Ovary (tissue), 7 donors: ENCODE measurements at regions not wholly inside any gene's neighbourhood (a gene's known extent, or its start where the extent isn't known, plus 50 kb on each side); places are given as distances from the start of the nearest gene placed in this dataset.

Experiments
- DNase-seq, 5 donors: peaks; one replicate each; pipeline ENCODE4 v3.0.0-alpha.2; 2019 to 2020
- H3K27ac ChIP-seq, 2 donors: fragments of 200-600 bp; one replicate each; pipeline versions ENCODE4 v1.5.1 to v1.8.0; 2019 to 2022
- H3K27me3 ChIP-seq: fragments of 200-600 bp; one replicate; pipeline ENCODE4 v1.8.0; 2022
- H3K36me3 ChIP-seq: fragments of 200-600 bp; sonication (generic); one replicate; pipeline ENCODE4 v1.5.1; 2019
- H3K4me1 ChIP-seq: one replicate; pipeline ENCODE4 v1.8.1; 2013; ENCODE audit warnings: mild to moderate bottlenecking, moderate library complexity; ENCODE audit not compliant: insufficient read depth
- H3K4me3 ChIP-seq: fragments of 200-600 bp; sonication (generic); one replicate; pipeline ENCODE4 v1.5.1; 2017
- H3K9me3 ChIP-seq, 2 donors: fragments of 200-600 bp in 1 of 2; sonication (generic) in 1 of 2; one replicate each; pipeline versions ENCODE4 v1.5.1 to v1.8.1; 2013 to 2019; ENCODE audit warnings: mild to moderate bottlenecking in 1 of 2, moderate library complexity in 1 of 2
- EP300 ChIP-seq: sonication (generic); formaldehyde crosslinking; IDR thresholded peaks from one replicate; pipeline ENCODE4 v1.6.1; 2017; ENCODE audit warnings: antibody characterized with exemption
- POLR2A ChIP-seq: fragments of 450-650 bp; IDR thresholded peaks from one replicate; pipeline ENCODE4 v1.6.1; 2017; ENCODE audit warnings: antibody characterized with exemption, mild to moderate bottlenecking, moderate library complexity
- WGBS, 3 donors: extraction: QIAGEN DNeasy Blood & Tissue Kit in 1 of 3; methylation state at CpG; one replicate each; pipeline versions ENCODE4 v1.1.5 to v1.1.7; 2013 to 2017; 5-methylcytosine and 5-hydroxymethylcytosine counted together
- intact Hi-C, 4 donors: fragments of 100-400 bp; cut with DNase I; formaldehyde crosslinking; loops; one replicate each; pipeline versions ENCODE4 v1.11.0 to v1.15.1; 2022 to 2023
- TF ChIP-seq, protein P1 (sequence below), 3 donors: fragments of 450-650 bp in 2 of 3; fragments of 200-600 bp in 1 of 3; IDR thresholded peaks; one replicate each; pipeline versions ENCODE4 v1.5.1 to v1.8.0; 2016 to 2022; ENCODE audit warnings: antibody characterized with exemption in 3 of 3, mild to moderate bottlenecking in 1 of 3
- donor health status: DM: no; HTN: no; CAD: no; lungs with moderate emphysema.
- donor health status: DM: no; HTN: no; CAD: no.
- donor health status: Bipolar disorder and iron deficiency.
- donor health status: DM: no; HTN: no; CAD: no.
- donor health status: DM: yes; HTN: yes; CAD: no.

DNA sequence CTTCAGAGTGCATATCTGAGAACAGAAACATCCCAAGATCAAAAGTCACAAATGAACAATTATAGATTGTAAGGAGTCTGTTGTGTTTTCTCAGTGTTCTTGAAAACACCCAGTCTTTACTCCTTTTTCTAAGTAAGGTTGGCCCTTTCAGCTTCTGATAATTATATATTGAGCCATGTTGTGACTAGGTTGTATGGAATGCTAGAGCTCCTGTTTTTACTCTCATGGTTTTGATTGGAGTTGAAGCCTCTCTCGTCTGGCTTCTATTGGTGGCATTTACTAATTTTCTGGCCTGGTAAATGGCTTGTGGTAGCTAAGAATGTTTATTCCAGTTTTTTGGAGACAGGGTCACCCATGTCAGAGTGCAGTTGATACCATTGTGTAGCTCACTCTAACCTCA lies 84.7 kb downstream of the NDUFS5 start:
- no peaks in the 10 kb centered on the region for H3K27me3 ChIP-seq
- TF ChIP-seq, protein P1, sequence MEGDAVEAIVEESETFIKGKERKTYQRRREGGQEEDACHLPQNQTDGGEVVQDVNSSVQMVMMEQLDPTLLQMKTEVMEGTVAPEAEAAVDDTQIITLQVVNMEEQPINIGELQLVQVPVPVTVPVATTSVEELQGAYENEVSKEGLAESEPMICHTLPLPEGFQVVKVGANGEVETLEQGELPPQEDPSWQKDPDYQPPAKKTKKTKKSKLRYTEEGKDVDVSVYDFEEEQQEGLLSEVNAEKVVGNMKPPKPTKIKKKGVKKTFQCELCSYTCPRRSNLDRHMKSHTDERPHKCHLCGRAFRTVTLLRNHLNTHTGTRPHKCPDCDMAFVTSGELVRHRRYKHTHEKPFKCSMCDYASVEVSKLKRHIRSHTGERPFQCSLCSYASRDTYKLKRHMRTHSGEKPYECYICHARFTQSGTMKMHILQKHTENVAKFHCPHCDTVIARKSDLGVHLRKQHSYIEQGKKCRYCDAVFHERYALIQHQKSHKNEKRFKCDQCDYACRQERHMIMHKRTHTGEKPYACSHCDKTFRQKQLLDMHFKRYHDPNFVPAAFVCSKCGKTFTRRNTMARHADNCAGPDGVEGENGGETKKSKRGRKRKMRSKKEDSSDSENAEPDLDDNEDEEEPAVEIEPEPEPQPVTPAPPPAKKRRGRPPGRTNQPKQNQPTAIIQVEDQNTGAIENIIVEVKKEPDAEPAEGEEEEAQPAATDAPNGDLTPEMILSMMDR (IDR thresholded peaks at IDR 0.05) = no peak
- H3K4me3 ChIP-seq = no peak overlapping the region
- DNase-seq = no peak
- H3K9me3 ChIP-seq = no peaks in the 10 kb centered on the region
- H3K36me3 ChIP-seq = no peaks in the 10 kb centered on the region
- no peak overlapping the region for H3K27ac ChIP-seq
- peaks cover 21% of the 10 kb centered on the region for H3K4me1 ChIP-seq
- WGBS, 3 donors = 23 to 36% (median 29%) methylated on average over 1 of the region's 1 CpG
- intact Hi-C loops = no loop called here

DNA sequence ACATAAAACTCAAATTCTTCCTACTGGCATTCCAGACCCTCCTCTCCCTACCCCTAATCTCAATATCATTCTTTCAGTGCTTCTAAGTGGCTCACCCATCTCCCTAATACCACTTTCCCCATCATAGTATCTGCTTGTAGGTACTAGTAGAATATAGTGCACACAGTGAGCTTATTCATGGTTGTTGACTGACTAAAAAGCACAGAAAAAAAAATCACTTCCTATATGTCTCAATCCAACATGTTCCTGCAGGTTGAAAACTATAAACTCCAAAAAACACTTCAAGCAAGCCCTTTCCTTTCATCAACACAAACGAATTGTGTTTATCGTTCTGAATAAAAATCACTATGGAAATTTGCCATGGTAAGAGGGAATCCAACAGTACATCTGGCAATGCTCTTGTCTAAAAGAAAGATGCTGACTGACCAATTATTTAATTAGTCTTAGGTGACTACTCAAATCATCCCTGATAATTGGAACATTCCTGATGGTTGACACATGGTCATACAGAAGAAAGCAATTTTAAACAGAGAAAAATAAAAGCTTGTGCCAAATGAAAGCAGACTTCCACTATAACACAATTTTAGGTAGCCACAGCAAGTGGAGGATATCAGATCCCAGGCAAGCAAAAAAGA lies 87.1 kb downstream of the NDUFS5 start:
- DNase-seq = no peak
- Histone ChIP-seq H3K36me3 (no peaks in the 10 kb centered on the region), H3K4me1 (peaks cover 16% of the 10 kb centered on the region), H3K27ac (no peak overlapping the region), H3K27me3 (no peaks in the 10 kb centered on the region), H3K4me3 (no peak overlapping the region), H3K9me3 (no peaks in the 10 kb centered on the region)
- 15 to 32% (median 24%) methylated on average over 2 of the region's 2 CpGs for WGBS, 3 donors
- intact Hi-C loops = no loop called here
- TF ChIP-seq POLR2A (no peak), EP300 (no peak)
- TF ChIP-seq, protein P1 (IDR thresholded peaks at IDR 0.05) = no peak

DNA sequence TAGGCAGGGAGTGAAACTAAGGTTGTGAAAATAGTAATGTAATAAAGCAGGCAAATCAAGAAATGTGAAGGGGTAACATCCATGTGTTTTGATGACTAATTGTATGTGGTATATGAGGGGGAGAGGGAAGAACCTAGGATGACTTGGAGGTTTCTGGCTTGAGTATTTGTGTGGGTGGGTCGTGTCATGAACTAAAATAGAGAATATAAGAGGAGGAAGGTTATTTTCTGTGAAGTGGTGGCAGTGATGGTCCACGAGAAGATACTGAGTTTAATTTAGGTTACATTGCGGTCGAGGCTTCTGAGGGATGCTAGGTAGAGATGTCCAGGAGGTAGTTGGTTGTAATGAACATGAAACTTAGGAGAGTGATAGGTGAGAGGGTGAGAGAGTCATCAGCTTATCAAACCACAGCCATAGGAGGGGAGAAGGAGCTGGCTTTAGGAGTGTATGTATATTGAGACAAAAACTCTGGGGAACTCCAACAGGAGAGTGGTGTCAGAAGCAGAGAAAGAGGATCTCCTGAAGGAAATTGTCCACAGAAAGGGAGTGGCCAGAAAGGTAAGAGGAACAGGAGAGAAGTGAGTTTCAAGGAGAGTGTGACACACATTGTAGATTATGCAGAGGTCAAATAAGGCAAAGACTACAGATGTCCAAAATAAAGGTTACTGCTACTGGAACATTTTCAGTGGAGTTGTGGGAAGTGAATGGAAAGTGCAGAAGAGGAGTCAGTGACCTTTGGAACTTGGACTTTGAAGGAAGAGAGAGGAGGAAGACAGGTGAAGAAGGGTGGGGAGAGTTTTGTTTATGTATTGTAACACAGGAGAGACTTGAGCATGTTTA lies 89.0 kb upstream of the MACF1 start:
- 53 to 60% (median 54%) methylated on average over 4 of the region's 4 CpGs for WGBS, 3 donors
- intact Hi-C loops = no loop called here
- no peak for DNase-seq
- Histone ChIP-seq H3K4me1 (peaks cover 11% of the 10 kb centered on the region), H3K36me3 (no peaks in the 10 kb centered on the region), H3K27me3 (no peaks in the 10 kb centered on the region), H3K9me3 (no peaks in the 10 kb centered on the region), H3K27ac (no peak overlapping the region), H3K4me3 (no peak overlapping the region)
- TF ChIP-seq EP300 (no peak), POLR2A (no peak)
- TF ChIP-seq, protein P1 (IDR thresholded peaks at IDR 0.05) = no peak

DNA sequence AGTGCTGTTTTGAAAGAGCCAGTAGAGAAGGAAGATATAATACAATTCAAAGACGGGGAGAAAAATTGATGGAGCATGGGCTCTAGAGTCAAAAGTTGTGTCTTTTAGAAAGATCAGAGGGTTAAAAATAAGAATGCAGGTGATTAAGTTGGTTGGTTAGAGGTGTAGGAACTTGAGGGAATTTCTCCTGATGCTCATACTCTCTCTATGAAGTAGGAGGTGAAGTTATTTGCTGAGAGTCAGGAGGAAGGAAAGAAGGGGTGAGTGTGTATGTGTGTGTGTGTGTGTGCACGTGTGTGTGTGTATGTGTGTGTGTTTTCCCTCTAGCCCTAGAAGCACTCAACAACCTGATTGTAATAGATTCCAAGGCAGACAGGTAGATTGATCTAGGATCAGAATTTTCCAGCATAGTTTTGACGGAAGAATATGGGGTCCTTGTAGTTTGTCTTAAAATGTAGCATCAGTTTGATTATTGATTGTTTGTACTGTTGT lies 88.3 kb upstream of the MACF1 start:
- Histone ChIP-seq H3K27ac (no peak overlapping the region), H3K9me3 (no peaks in the 10 kb centered on the region), H3K27me3 (no peaks in the 10 kb centered on the region), H3K4me3 (no peak overlapping the region), H3K4me1 (peaks cover 9% of the 10 kb centered on the region), H3K36me3 (no peaks in the 10 kb centered on the region)
- TF ChIP-seq POLR2A (no peak), EP300 (no peak)
- TF ChIP-seq, protein P1 (IDR thresholded peaks at IDR 0.05) = no peak
- whole genome bisulfite sequencing, 3 donors = 81 to 89% (median 87%) methylated on average over 3 of the region's 3 CpGs
- intact Hi-C loops = no loop called here
- no peak for DNase-seq
